Uterus (tissue), 3 donors: ENCODE measurements at regions not wholly inside any gene's neighbourhood (a gene's known extent, or its start where the extent isn't known, plus 50 kb on each side); places are given as distances from the start of the nearest gene placed in this dataset.

Source experiments
- DNase-seq, 2 donors: peaks; one replicate each; pipeline ENCODE4 v3.0.0-alpha.2; 2019 to 2020
- H3K27ac ChIP-seq, 2 donors: fragments of 200-600 bp; sonication (generic); 1 replicate in 1 of 2; 2 replicates in 1 of 2; pipeline ENCODE4 v1.5.1; 2016 to 2018
- H3K27me3 ChIP-seq, 2 donors: fragments of 200-600 bp; sonication (generic); one replicate each; pipeline ENCODE4 v1.5.1; 2018 to 2019; ENCODE audit warnings: control low read depth in 1 of 2
- H3K36me3 ChIP-seq, 2 donors: fragments of 200-600 bp; sonication (generic); one replicate each; pipeline ENCODE4 v1.5.1; 2019; ENCODE audit warnings: control low read depth in 1 of 2
- H3K4me1 ChIP-seq, 2 donors: fragments of 200-600 bp; sonication (generic); one replicate each; pipeline ENCODE4 v1.5.1; 2018 to 2019; ENCODE audit warnings: control low read depth in 1 of 2
- H3K4me3 ChIP-seq, 2 donors: fragments of 200-600 bp; sonication (generic); 1 replicate in 1 of 2; 2 replicates in 1 of 2; pipeline ENCODE4 v1.5.1; 2018 to 2019; ENCODE audit warnings: mild to moderate bottlenecking in 1 of 2
- H3K9me3 ChIP-seq, 2 donors: fragments of 200-600 bp; sonication (generic); one replicate each; pipeline ENCODE4 v1.5.1; 2019; ENCODE audit warnings: control low read depth in 1 of 2
- POLR2A ChIP-seq, 2 donors: fragments of 450-650 bp; IDR thresholded peaks; one replicate each; pipeline ENCODE4 v1.6.1; 2016; ENCODE audit warnings: antibody characterized with exemption in 2 of 2, mild to moderate bottlenecking in 1 of 2, moderate library complexity in 1 of 2
- intact Hi-C: fragments of 100-400 bp; cut with DNase I; formaldehyde crosslinking; loops from one replicate; pipeline ENCODE4 v1.15.1; 2023; ENCODE audit warnings: low total_unique reads
- TF ChIP-seq, protein P1 (sequence below), 4 experiments: fragments of 200-600 bp in 2 of 4; fragments of 450-650 bp in 2 of 4; sonication (generic) in 2 of 4; IDR thresholded peaks; one replicate each; pipeline ENCODE4 v1.5.1; 2016 to 2019; ENCODE audit warnings: antibody characterized with exemption in 4 of 4, mild to moderate bottlenecking in 2 of 4, moderate library complexity in 1 of 4
- donor health status: DM: yes; HTN: yes; CAD: no.

DNA sequence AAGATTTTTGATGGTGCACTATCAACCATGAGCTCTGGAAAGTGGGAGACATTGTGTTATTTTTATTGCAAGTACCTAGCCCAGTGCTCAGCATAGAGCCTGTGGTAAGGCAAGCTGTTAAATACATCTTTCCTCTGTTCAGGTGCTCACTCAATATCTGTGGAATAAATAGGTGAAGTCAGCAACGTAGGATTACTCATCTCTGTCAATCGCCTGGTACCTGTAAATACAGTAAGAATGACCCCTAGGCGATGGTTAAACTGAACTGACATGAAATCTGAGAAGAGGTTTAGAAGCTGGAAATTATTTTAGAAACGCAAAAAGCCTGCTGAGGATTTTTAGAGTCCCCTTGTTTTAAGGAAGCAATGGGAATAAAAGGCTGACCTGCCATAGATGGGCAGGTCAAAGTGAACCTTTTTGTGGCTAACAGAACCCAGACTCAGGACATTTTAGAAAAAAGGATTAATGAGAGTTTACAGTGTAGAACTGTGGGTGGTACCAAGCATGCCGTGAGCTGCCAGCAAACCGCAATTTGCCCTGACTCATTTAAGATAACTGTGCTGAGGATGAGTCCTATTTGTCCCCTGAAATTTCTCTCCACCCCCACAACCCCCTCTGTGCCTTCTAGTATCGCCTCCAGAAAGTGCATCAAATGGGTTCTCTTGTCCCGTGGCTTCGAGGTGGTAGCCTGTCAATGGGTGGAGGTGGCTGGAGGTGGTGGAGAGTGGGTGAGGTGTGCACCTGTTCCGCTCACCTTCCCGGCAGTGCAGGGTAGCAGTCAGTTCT is 375.1 kb downstream of the MED10 start:
- intact Hi-C loops = no loop called here
- no peak for DNase-seq
- H3K27ac ChIP-seq = no peak overlapping the region
- no peaks in the 10 kb centered on the region for H3K27me3 ChIP-seq
- TF ChIP-seq, protein P1, sequence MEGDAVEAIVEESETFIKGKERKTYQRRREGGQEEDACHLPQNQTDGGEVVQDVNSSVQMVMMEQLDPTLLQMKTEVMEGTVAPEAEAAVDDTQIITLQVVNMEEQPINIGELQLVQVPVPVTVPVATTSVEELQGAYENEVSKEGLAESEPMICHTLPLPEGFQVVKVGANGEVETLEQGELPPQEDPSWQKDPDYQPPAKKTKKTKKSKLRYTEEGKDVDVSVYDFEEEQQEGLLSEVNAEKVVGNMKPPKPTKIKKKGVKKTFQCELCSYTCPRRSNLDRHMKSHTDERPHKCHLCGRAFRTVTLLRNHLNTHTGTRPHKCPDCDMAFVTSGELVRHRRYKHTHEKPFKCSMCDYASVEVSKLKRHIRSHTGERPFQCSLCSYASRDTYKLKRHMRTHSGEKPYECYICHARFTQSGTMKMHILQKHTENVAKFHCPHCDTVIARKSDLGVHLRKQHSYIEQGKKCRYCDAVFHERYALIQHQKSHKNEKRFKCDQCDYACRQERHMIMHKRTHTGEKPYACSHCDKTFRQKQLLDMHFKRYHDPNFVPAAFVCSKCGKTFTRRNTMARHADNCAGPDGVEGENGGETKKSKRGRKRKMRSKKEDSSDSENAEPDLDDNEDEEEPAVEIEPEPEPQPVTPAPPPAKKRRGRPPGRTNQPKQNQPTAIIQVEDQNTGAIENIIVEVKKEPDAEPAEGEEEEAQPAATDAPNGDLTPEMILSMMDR (IDR thresholded peaks at IDR 0.05) = no peak
- no peak for TF ChIP-seq POLR2A (IDR thresholded peaks at IDR 0.05)
- H3K4me1 ChIP-seq = no peaks in the 10 kb centered on the region
- H3K9me3 ChIP-seq = no peaks in the 10 kb centered on the region
- H3K36me3 ChIP-seq = no peaks in the 10 kb centered on the region
- H3K4me3 ChIP-seq = no peak overlapping the region

DNA sequence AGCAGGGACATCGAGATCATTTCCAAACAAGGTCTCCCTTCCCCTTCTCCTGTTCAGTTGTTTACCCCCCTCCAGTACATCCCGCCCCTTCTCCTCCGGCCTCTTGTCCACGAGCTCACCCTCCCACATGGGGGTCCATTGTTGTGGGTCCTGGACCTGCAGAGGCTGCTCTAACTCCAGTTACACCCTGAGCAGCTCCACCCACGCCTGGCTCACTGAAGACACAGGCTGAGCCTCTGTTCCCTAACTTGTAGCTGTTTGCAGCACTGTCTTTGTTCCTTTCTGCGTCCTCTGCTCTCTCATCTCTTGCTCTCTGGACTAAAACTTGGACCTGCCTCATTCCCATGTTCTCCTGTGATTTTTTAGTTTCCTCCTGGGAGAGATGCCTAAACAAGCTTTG is 377.5 kb downstream of the MED10 start:
- H3K27me3 ChIP-seq = no peaks in the 10 kb centered on the region
- H3K27ac ChIP-seq = no peak overlapping the region
- H3K4me1 ChIP-seq = no peaks in the 10 kb centered on the region
- no peaks in the 10 kb centered on the region for H3K9me3 ChIP-seq
- no peaks in the 10 kb centered on the region for H3K36me3 ChIP-seq
- intact Hi-C loops = no loop called here
- no peak overlapping the region for H3K4me3 ChIP-seq
- no peak for DNase-seq
- TF ChIP-seq, protein P1 (IDR thresholded peaks at IDR 0.05) = no peak
- no peak for TF ChIP-seq POLR2A (IDR thresholded peaks at IDR 0.05)

DNA sequence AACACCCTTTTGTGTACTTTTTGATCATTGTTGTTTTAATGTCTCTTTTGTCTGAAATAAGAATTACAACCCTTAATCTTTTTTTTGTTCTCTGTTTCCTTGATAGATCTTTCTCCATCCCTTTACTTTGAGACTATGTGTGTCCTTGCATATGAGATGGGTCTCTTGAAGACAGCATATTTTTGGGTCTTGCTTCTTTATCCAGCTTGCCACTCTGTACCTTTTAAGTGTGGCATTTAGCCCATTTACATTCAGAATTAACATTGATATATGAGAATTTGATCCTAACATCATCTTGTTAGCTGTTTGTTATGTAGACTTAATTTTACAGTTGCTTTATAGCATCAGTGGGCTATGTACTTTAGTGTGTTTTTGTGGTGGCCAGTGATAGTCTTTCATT is 382.5 kb downstream of the MED10 start:
- no peak for DNase-seq
- no peaks in the 10 kb centered on the region for H3K4me1 ChIP-seq
- no peaks in the 10 kb centered on the region for H3K27me3 ChIP-seq
- TF ChIP-seq, protein P1 (IDR thresholded peaks at IDR 0.05) = no peak
- TF ChIP-seq POLR2A (IDR thresholded peaks at IDR 0.05) = no peak
- intact Hi-C loops = no loop called here
- no peak overlapping the region for H3K4me3 ChIP-seq
- H3K36me3 ChIP-seq = no peaks in the 10 kb centered on the region
- no peaks in the 10 kb centered on the region for H3K9me3 ChIP-seq
- H3K27ac ChIP-seq = no peak overlapping the region

DNA sequence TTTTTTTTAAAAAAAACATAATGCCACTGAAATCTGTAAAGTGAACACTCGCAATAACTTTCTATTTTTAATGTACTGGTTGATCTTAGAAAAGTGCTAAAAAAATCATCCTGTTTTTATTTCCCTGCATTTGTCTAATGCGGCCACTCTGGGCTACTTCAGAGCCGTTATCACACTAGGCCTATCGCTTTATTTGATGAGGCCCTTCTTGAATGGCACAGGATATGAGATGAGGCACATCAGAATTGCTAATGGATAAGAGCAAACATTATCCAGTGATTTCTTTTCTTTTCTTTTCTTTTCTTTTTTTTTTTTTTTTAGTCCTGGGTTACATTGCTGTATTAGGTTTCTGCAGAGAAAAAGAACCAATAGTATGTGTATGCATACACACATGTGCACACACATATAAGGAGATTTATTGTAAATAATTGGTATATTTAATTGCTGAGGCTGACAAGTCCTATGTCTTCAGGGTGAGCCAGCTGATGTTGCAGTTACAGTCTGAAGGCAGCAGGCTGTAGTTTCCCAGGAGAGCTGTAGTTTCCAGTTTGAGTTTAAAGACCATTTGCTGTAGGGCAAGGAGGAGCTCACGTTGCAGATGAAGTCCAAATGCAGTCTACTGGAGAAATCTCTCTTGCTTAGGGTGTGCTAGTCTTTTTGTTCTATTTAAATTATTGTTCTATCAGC is 391.7 kb downstream of the MED10 start:
- Histone ChIP-seq H3K4me1 (no peaks in the 10 kb centered on the region), H3K4me3 (no peak overlapping the region), H3K36me3 (no peaks in the 10 kb centered on the region), H3K27ac (no peak overlapping the region), H3K27me3 (no peaks in the 10 kb centered on the region), H3K9me3 (no peaks in the 10 kb centered on the region)
- intact Hi-C loops = no loop called here
- TF ChIP-seq POLR2A (IDR thresholded peaks at IDR 0.05) = no peak
- TF ChIP-seq, protein P1 (IDR thresholded peaks at IDR 0.05) = no peak
- no peak for DNase-seq

DNA sequence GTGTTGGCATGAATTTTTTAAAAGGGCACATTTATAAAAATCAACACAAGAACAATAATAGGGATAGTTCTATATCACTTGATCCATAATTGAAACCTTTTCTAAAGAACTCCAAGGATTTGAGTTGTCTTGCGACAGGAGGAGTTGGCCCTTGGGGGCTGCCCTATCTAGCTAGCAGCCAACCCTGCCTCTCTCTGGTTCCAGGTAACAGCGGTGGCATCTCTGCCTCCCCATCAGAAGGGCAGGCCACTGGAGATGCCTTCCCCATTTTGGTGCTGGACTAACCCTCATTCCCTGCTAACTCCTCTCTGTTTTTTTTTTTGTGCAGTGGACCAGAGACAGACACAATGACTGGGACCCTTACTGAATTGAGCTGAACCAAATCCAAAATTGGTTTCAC is 393.0 kb downstream of the MED10 start:
- H3K36me3 ChIP-seq = no peaks in the 10 kb centered on the region
- no peak overlapping the region for H3K4me3 ChIP-seq
- no peaks in the 10 kb centered on the region for H3K4me1 ChIP-seq
- no peak for DNase-seq
- H3K27ac ChIP-seq = no peak overlapping the region
- intact Hi-C loops = no loop called here
- TF ChIP-seq, protein P1 (IDR thresholded peaks at IDR 0.05) = no peak
- TF ChIP-seq POLR2A (IDR thresholded peaks at IDR 0.05) = no peak
- no peaks in the 10 kb centered on the region for H3K9me3 ChIP-seq
- H3K27me3 ChIP-seq = no peaks in the 10 kb centered on the region
